Esophagus (tissue), 2 donors: ENCODE measurements at regions not wholly inside any gene's neighbourhood (a gene's known extent, or its start where the extent isn't known, plus 50 kb on each side); places are given as distances from the start of the nearest gene placed in this dataset.

Experiments used
- H3K27ac ChIP-seq, 2 donors: one replicate each; pipeline ENCODE4 v1.5.1; 2013; ENCODE audit warnings: low read depth in 2 of 2, mild to moderate bottlenecking in 2 of 2, inconsistent platforms in 1 of 2, low read length in 1 of 2, moderate library complexity in 1 of 2
- H3K27me3 ChIP-seq, 2 donors: one replicate each; pipeline ENCODE4 v1.6.1; 2013; ENCODE audit warnings: low read length in 2 of 2, control low read depth in 1 of 2, mild to moderate bottlenecking in 1 of 2; ENCODE audit not compliant: insufficient read depth in 2 of 2, control insufficient read depth in 1 of 2
- H3K36me3 ChIP-seq, 2 donors: one replicate each; pipeline ENCODE4 v1.6.1; 2013; ENCODE audit warnings: low read length in 1 of 2; ENCODE audit not compliant: control insufficient read depth in 2 of 2, insufficient read depth in 2 of 2
- H3K4me1 ChIP-seq, 2 donors: one replicate each; pipeline ENCODE4 v1.6.1; 2013; ENCODE audit warnings: low read length in 1 of 2; ENCODE audit not compliant: control insufficient read depth in 2 of 2, insufficient read depth in 2 of 2
- H3K4me3 ChIP-seq, 2 donors: one replicate each; pipeline ENCODE4 v1.5.1; 2013; ENCODE audit warnings: low read length in 2 of 2, mild to moderate bottlenecking in 2 of 2, low read depth in 1 of 2, moderate library complexity in 1 of 2
- H3K9me3 ChIP-seq, 2 donors: one replicate each; pipeline ENCODE4 v1.6.1; 2013; ENCODE audit warnings: mild to moderate bottlenecking in 2 of 2, low read depth in 1 of 2, low read length in 1 of 2, moderate library complexity in 1 of 2; ENCODE audit not compliant: control insufficient read depth in 2 of 2, insufficient read depth in 1 of 2
- WGBS, 2 donors: extraction: QIAGEN DNeasy Blood & Tissue Kit; methylation state at CpG; one replicate each; pipeline ENCODE4 v1.1.7; 2013; 5-methylcytosine and 5-hydroxymethylcytosine counted together
- donor health status: healthy with polysubstance abuse.
- donor health status: Bipolar disorder and iron deficiency.

GRCh38 chr2:14684516-14684915 lies 52.0 kb downstream of the LRATD1 start:
- Histone ChIP-seq H3K4me1 (no peaks in the 10 kb centered on the region), H3K4me3 (no peak overlapping the region), H3K27me3 (no peaks in the 10 kb centered on the region), H3K27ac (no peak overlapping the region), H3K9me3 (no peaks in the 10 kb centered on the region), H3K36me3 (no peaks in the 10 kb centered on the region)
- 74 to 77% methylated on average over 3 of the region's 3 CpGs for WGBS, 2 donors

DNA sequence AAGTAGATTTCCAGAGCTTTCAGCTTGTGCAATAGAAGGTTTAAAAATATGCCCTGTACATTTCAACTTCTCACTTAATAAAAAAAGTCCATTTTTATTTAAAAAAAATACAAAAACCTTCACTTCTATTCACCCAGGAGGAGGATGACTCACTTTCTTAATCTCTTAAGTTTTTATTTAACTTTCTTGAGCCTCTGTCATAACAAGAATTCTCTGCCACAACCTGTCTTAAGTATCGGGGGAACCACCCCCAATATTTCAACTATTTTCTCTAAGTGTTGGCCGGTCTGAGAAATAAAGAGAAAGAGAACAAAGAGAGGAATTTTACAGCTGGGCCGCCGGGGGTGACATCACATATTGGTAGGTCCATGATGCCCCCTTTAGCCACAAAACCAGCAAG lies 58.4 kb downstream of the LRATD1 start:
- Histone ChIP-seq H3K9me3 (no peaks in the 10 kb centered on the region), H3K27me3 (no peaks in the 10 kb centered on the region), H3K4me3 (no peak overlapping the region), H3K36me3 (no peaks in the 10 kb centered on the region), H3K27ac (no peak overlapping the region), H3K4me1 (no peaks in the 10 kb centered on the region)
- WGBS, 2 donors: 51 to 63% methylated on average over 4 of the region's 4 CpGs

DNA sequence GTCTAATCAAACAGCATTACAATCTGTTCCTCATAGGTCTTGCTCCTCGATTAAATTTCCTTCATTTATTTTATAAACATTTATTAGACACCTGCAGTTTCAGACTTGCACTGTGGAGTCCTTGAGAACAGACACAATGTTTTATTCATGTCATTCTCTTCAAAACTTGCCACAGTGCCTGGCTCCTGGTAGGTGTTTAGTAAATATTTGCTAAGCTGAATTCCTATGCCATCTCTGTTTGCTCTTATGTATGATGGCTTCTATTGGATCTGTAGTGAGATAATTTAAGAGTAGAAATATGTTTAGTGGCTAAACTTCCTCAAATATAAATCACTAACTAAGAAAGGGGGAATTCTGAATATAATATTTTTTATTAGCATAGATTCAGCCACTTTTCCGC lies 61.4 kb downstream of the LRATD1 start:
- no peak overlapping the region for H3K27ac ChIP-seq
- H3K9me3 ChIP-seq: no peaks in the 10 kb centered on the region
- H3K4me1 ChIP-seq: no peaks in the 10 kb centered on the region
- 65 to 70% methylated on average over 2 of the region's 2 CpGs for WGBS, 2 donors
- H3K4me3 ChIP-seq: no peak overlapping the region
- no peaks in the 10 kb centered on the region for H3K36me3 ChIP-seq
- H3K27me3 ChIP-seq: no peaks in the 10 kb centered on the region

DNA sequence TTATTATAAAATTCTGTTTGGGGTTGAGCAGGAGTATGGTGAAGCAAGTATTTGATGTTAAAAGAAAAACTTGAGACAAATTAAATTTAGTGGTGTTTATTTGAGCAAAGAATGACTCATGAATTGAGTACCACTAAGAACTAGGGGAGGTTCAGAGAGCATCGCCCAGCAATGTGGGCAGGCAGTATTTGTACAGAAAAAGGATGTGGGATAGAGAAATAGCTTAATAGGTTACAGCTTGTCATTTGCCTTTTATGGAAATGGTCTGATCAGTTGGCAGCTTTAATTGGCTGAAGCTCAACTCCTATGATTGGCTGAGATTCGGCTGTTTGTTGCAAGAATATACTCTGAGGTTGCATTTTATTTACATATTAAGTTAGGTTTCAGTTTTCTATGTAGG lies 68.2 kb downstream of the LRATD1 start:
- Histone ChIP-seq H3K36me3 (no peaks in the 10 kb centered on the region), H3K4me3 (no peak overlapping the region)
- WGBS, 2 donors: 69 to 82% methylated on average over 2 of the region's 2 CpGs

DNA sequence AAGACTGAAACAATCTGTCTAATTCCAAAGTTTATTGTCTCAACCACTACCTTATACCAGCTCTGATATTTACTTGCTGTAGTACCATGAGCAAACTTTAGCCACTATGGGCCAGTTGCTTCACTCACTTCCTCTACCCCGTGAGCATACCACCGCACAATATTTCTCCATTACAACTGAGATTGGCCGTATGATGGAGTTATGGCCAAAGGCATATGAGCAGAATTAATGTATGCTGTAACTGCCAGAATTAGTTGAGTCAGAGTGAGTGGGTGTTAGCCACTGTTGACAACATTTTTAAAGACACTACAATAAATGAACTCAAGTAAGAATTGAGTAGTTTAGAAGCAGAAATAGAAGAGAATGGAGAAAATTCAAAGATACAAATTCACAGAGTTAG lies 69.7 kb downstream of the LRATD1 start:
- WGBS, 2 donors: 63 to 76% methylated on average over 3 of the region's 3 CpGs
- no peak overlapping the region for H3K4me3 ChIP-seq

More for the DNA sequence above, 68.2 kb downstream of the LRATD1 start:
- H3K9me3 ChIP-seq: no peaks in the 10 kb centered on the region
- H3K27me3 ChIP-seq: no peaks in the 10 kb centered on the region
- H3K4me1 ChIP-seq: no peaks in the 10 kb centered on the region
- no peak overlapping the region for H3K27ac ChIP-seq

DNA sequence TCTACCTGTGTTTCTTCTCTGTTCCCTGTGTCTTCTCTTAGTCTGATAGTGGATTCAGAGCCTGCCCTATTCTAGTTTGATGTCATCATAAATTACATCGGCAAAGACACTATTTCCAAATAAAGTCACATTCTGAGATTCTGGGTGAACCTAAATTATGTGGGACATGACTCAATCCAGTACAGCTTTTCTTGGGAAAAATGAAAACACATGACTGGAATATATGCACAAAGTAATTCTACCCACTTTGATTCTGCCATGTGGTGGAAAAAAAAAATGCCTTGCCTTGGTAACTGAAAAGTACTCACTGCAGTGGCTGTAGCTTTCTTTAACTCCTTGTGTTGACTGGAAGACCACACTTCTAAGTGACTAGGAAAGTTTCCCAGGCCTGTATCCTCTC lies 73.7 kb downstream of the LRATD1 start:
- H3K27ac ChIP-seq: no peak overlapping the region
- no peak overlapping the region for H3K4me3 ChIP-seq
- no peaks in the 10 kb centered on the region for H3K27me3 ChIP-seq
- no peaks in the 10 kb centered on the region for H3K9me3 ChIP-seq
- no peaks in the 10 kb centered on the region for H3K36me3 ChIP-seq
- no peaks in the 10 kb centered on the region for H3K4me1 ChIP-seq
- 98 to 100% methylated on average over 1 of the region's 1 CpG for WGBS, 2 donors

More for the DNA sequence above, 69.7 kb downstream of the LRATD1 start:
- H3K27ac ChIP-seq: no peak overlapping the region
- H3K36me3 ChIP-seq: no peaks in the 10 kb centered on the region
- H3K27me3 ChIP-seq: no peaks in the 10 kb centered on the region
- H3K9me3 ChIP-seq: no peaks in the 10 kb centered on the region
- no peaks in the 10 kb centered on the region for H3K4me1 ChIP-seq

- 44 to 54% methylated on average over 5 of the region's 5 CpGs for WGBS, 2 donors
- H3K27me3 ChIP-seq: no peaks in the 10 kb centered on the region
- no peaks in the 10 kb centered on the region for H3K4me1 ChIP-seq
- no peaks in the 10 kb centered on the region for H3K36me3 ChIP-seq
- no peak overlapping the region for H3K4me3 ChIP-seq
- H3K9me3 ChIP-seq: no peaks in the 10 kb centered on the region
- H3K27ac ChIP-seq: no peak overlapping the region
Observed at GRCh38 chr2:14712111-14712510, 79.6 kb downstream of the LRATD1 start.

DNA sequence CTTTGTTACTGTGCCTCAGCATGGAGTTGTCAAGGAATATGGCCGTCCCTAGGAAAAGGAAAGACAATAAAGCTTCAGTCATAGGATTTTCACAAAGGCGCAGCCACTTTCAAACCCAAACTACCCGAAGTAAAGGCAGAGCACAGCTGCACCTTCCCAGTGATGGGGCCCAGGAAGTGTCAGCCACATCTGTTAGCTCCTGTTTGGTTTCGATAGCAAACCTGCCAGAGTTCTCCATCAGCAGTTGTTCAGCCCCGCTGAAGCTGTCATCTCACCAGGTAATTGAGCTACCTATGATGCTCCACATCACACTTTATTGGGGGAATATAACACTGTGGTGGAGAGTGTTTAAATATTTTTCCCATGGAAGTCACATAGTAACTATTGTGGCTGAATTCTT lies 80.7 kb downstream of the LRATD1 start:
- Histone ChIP-seq H3K27me3 (no peaks in the 10 kb centered on the region), H3K36me3 (no peaks in the 10 kb centered on the region), H3K27ac (no peak overlapping the region), H3K4me3 (no peak overlapping the region), H3K9me3 (no peaks in the 10 kb centered on the region), H3K4me1 (no peaks in the 10 kb centered on the region)
- 72 to 84% methylated on average over 5 of the region's 5 CpGs for WGBS, 2 donors

DNA sequence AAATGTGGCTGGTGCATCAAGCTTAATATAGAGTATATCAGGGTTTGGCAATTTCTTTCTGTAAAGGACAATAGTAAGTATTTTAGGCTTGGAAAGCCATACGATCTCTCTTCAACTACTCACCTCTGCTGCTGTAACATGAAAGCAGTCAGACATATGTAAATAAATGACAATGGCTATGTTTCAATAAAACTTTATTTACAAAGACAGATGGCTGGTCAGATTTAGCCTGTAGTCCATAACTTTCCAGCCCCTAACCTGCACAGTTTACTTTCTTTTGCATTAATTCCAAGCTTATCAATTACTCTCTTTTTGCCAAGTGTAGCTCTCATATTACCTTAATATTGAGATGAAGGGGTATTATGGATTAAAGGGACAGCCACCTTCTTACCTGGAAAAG lies 83.1 kb downstream of the LRATD1 start:
- 76 to 82% methylated on average over 1 of the region's 1 CpG for WGBS, 2 donors
- no peak overlapping the region for H3K4me3 ChIP-seq
- no peaks in the 10 kb centered on the region for H3K36me3 ChIP-seq
- no peak overlapping the region for H3K27ac ChIP-seq
- no peaks in the 10 kb centered on the region for H3K4me1 ChIP-seq
- H3K9me3 ChIP-seq: no peaks in the 10 kb centered on the region
- no peaks in the 10 kb centered on the region for H3K27me3 ChIP-seq

- H3K4me1 ChIP-seq: no peaks in the 10 kb centered on the region
- H3K27me3 ChIP-seq: no peaks in the 10 kb centered on the region
- no peak overlapping the region for H3K27ac ChIP-seq
- H3K36me3 ChIP-seq: no peaks in the 10 kb centered on the region
- 25 to 38% methylated on average over 1 of the region's 1 CpG for WGBS, 2 donors
- no peak overlapping the region for H3K4me3 ChIP-seq
- H3K9me3 ChIP-seq: no peaks in the 10 kb centered on the region
Observed at GRCh38 chr2:14716319-14716718, 83.8 kb downstream of the LRATD1 start.
